GM12873 (cell line): ENCODE measurements at regions not wholly inside any gene's neighbourhood (a gene's known extent, or its start where the extent isn't known, plus 50 kb on each side); places are given as distances from the start of the nearest gene placed in this dataset.

Source experiments
- CTCF ChIP-seq: IDR thresholded peaks from 2 replicates; pipeline ENCODE4 v1.5.1; 2012; ENCODE audit warnings: low read depth, mild to moderate bottlenecking, moderate library complexity, low read length, control low read depth; ENCODE audit not compliant: insufficient read depth; ENCODE audit errors: missing control alignments

- TF ChIP-seq CTCF, result no peak
Observed at GRCh38 chr2:222120933-222121332, 177.9 kb downstream of the PAX3 start.

DNA sequence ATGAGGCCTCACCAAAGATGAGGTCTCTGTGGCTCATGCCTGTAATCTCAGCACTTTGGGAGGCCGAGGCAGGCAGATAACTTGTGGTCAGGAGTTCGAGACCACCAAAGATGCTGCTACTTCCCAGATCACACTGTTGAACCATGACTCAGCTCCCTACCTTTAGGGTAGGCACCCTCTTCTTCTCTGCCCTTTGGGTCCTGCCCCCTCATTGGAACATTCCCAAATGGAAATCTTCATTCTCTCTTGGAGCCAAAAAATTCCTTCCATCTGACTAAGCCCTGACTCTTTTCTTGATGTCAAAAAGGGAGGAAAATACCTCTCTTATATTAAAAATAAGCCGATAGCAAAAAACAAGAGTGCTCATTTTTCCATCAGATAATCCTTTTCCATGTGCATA lies 183.5 kb downstream of the PAX3 start:
- no peak for TF ChIP-seq CTCF

DNA sequence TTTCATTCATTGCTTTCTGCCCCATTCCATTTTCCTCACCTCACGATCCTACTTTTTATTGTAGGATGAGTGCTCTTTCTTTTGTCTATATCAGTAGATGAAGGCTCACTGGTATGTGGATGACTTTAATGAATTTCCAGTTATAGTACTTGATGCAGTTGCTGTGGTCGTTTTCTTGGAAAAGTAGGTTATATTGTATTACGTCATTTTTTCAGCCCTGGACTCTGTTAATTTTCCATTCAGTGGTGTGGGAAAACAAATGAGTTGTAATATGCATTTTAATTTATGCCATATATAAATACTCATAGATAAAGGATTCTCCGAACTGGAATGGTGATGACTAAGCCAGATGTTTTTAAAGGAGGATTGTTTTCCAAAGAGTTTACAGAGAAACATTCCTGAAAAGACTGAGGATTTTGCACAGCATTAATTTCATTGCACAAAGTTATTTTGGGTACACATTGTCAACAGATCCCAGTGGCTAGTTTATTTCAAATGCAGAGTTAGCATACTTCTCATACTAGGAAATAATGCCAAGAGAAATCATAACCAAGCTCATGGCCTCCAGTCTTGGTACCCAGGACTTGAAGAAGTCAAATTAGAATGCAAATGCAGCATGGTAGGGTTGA lies 189.7 kb downstream of the PAX3 start:
- TF ChIP-seq CTCF, result no peak

- no peak for TF ChIP-seq CTCF
Observed at GRCh38 chr2:222108497-222108896, 190.3 kb downstream of the PAX3 start.

GRCh38 chr2:222105046-222105445 lies 193.8 kb downstream of the PAX3 start:
- TF ChIP-seq CTCF, result no peak

DNA sequence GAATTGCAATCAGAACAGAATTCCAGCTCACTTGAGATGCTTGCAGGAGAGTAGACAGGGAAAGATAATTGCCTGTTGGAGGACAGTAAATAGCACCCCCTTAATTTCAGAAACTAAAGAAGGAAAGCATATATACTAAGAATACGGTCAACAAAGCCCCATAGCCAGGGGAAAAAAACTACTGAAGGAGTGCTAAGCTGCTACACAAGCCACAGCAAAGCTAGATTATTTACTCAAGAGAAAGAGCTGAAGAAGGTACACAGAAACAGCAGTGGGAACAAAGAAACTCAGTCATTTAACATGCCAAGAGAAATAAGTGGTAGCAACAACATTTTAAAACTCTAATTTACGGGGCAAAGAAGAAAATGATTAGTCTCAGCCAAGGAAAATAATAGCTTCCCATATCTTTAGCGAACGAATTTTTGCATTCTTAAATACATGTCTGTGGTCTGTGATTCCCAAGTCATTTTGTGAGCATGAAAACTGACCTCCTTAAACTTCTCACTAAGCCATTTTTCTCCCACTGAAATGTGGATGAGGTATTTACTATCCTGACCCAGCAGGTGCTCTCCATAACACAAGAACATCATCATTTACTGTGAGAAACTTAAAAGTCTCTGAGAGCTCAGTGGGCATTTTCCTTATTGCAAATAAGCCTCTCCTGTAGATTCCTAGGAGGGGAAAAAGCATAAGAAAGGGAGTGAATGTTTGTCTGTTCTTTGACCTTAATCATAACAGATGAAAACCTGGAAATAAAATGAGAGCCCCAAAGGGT lies 196.0 kb downstream of the PAX3 start:
- TF ChIP-seq CTCF, result no peak

DNA sequence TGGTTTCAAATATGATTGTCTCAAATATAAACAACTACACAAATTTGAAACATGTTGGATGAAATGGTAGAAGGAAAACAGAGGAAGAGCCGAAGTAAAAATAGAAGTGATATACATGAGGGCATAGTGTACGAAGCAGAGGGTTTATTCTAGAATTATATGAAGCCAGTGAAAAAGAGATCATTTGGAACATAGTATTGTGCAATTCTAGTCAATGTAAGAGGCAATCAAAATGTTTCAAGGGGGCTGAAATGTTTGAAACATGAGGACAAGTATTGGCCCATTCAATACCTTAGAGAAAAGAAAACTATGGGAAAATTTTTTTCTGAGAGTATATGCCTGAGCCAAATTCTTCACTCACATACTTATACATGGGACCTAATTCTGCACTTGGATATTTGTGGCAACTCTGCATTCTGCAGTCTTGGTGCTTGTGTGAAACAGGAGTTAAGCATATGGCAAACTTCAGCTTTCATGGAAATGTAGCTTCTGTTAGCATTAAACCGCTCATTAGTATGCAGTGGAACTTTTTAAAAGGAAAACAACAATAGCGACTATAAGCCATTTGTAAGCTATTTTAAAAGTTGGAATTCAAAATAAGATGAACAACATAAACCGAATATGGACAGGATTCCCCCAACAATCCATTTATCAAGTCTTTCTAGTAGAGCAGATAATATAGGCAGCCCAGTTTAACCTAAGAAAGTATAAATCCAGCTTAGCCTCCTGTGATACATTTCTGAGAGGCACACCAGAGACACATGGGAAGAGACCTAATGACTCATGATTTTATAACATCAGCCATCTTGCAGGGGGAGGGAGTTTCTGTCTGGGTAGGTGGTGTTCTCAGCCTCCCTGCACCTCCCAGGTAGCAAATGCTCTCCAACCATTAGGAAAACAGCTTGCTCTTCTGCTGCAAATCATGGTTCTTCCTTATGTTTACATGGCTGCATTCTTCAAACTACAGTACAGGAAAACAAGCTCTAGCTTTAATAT lies 197.8 kb downstream of the PAX3 start:
- no peak for TF ChIP-seq CTCF
